A673 (cell line): ENCODE measurements at regions not wholly inside any gene's neighbourhood (a gene's known extent, or its start where the extent isn't known, plus 50 kb on each side); places are given as distances from the start of the nearest gene placed in this dataset.
A peak's percentile ranks its signal among the peaks of the same experiment; 100 is the strongest.

Experiments
- BruUV-seq: library from RNA; stranded (reverse); fragments of 400-500 nt; replicated peaks from 2 replicates; lab custom pipeline; 2021; lab: Mats Ljungman, UMichigan
- CTCF ChIA-PET: fragments of 300-600 bp; sonication (Branson Sonifier 250); formaldehyde crosslinking; loops from one replicate; lab custom pipeline; 2022; ENCODE audit warnings: antibody characterized with exemption; lab: Charles Lee
- POLR2A ChIA-PET: fragments of 300-600 bp; sonication (Branson Sonifier 250); formaldehyde crosslinking; loops from one replicate; lab custom pipeline; 2022; ENCODE audit warnings: antibody characterized with exemption; ENCODE audit not compliant: low non-redundant PET; lab: Charles Lee
- DNase-seq: peaks from one replicate; pipeline ENCODE4 v3.0.0-alpha.2; 2015; ENCODE audit warnings: low spot score
- H3K27ac ChIP-seq: fragments of 200-600 bp; sonication (generic); 2 replicates; pipeline ENCODE4 v1.5.1; 2016; ENCODE audit warnings: mixed run types, low read depth, mild to moderate bottlenecking, mixed read lengths, antibody characterized with exemption, low read length; ENCODE audit not compliant: poor library complexity, severe bottlenecking
- H3K27me3 ChIP-seq: fragments of 200-600 bp; sonication (generic); replicated peaks from 2 replicates; pipeline ENCODE4 v1.6.1; 2017; ENCODE audit warnings: mixed run types, low read depth, mild to moderate bottlenecking, mixed read lengths, antibody characterized with exemption, low read length; ENCODE audit not compliant: insufficient read depth, poor library complexity
- H3K36me3 ChIP-seq: fragments of 200-600 bp; sonication (generic); 2 replicates; pipeline ENCODE4 v1.6.1; 2016; ENCODE audit warnings: mixed run types, mild to moderate bottlenecking, mixed read lengths, antibody characterized with exemption, low read length; ENCODE audit not compliant: insufficient read depth, poor library complexity, severe bottlenecking
- H3K4me1 ChIP-seq: fragments of 200-600 bp; sonication (generic); 2 replicates; pipeline ENCODE4 v1.6.1; 2017; ENCODE audit warnings: mixed run types, mild to moderate bottlenecking, mixed read lengths, antibody characterized with exemption, low read length; ENCODE audit not compliant: insufficient read depth, poor library complexity, severe bottlenecking
- H3K4me3 ChIP-seq: fragments of 200-600 bp; sonication (generic); 2 replicates; pipeline ENCODE4 v1.5.1; 2016; ENCODE audit warnings: low read depth, mixed run types, mild to moderate bottlenecking, mixed read lengths, low read length; ENCODE audit not compliant: poor library complexity, severe bottlenecking
- H3K9me3 ChIP-seq: fragments of 200-600 bp; sonication (generic); 2 replicates; pipeline ENCODE4 v1.6.1; 2016; ENCODE audit warnings: mixed run types, low read depth, mild to moderate bottlenecking, mixed read lengths, antibody characterized with exemption, low read length; ENCODE audit not compliant: poor library complexity, severe bottlenecking
- EZH2 ChIP-seq: fragments of 200-600 bp; sonication (generic); IDR thresholded peaks from 2 replicates; pipeline ENCODE4 v1.6.1; 2017; ENCODE audit warnings: borderline replicate concordance, low read depth, mild to moderate bottlenecking, mixed read lengths, antibody characterized with exemption, low read length; ENCODE audit not compliant: poor library complexity, severe bottlenecking
- intact Hi-C: fragments of 100-400 bp; cut with micrococcal nuclease; formaldehyde crosslinking; loops from one replicate; pipeline ENCODE4 v1.10.0; 2022; ENCODE audit not compliant: unreplicated experiment
- TF ChIP-seq, protein P1 (sequence below): fragments of 300-800, 200-600 bp; sonication (generic); conservative IDR thresholded peaks from 2 replicates; pipeline ENCODE4 v1.5.1; 2017; ENCODE audit warnings: low read depth, mild to moderate bottlenecking, antibody characterized with exemption, low read length, moderate library complexity, mixed read lengths

DNA sequence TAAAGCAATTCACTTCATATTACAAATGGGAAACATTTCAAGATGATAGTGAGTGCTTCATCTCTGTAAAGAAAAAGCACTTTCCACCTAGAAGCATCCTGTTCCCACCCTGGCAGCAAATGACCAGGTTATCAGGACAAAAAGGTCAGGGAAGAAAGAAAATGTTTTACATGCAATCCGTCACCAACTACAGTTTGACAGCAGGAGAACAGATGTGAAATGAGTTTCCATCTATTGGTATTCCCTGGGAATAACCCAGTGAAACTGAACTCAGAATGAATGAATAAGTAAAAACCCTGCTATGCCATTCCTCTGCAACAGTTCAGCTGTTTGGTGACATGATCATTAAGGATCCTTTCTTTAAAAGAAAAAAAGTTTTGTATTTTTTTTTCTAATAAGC is 67.6 kb downstream of the HTR1A start:
- no peaks in the 10 kb centered on the region for H3K4me1 ChIP-seq
- no TSS peak for BruUV-seq
- no peak overlapping the region for H3K4me3 ChIP-seq
- H3K9me3 ChIP-seq = no peaks in the 10 kb centered on the region
- H3K36me3 ChIP-seq = no peaks in the 10 kb centered on the region
- H3K27me3 ChIP-seq = no peaks in the 10 kb centered on the region
- TF ChIP-seq, protein P1, sequence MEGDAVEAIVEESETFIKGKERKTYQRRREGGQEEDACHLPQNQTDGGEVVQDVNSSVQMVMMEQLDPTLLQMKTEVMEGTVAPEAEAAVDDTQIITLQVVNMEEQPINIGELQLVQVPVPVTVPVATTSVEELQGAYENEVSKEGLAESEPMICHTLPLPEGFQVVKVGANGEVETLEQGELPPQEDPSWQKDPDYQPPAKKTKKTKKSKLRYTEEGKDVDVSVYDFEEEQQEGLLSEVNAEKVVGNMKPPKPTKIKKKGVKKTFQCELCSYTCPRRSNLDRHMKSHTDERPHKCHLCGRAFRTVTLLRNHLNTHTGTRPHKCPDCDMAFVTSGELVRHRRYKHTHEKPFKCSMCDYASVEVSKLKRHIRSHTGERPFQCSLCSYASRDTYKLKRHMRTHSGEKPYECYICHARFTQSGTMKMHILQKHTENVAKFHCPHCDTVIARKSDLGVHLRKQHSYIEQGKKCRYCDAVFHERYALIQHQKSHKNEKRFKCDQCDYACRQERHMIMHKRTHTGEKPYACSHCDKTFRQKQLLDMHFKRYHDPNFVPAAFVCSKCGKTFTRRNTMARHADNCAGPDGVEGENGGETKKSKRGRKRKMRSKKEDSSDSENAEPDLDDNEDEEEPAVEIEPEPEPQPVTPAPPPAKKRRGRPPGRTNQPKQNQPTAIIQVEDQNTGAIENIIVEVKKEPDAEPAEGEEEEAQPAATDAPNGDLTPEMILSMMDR = no peak
- TF ChIP-seq EZH2 = no peak
- POLR2A ChIA-PET = no interaction called here
- no peak for DNase-seq
- intact Hi-C loops = no loop called here
- H3K27ac ChIP-seq = no peak overlapping the region
- CTCF ChIA-PET = no interaction called here

GRCh38 chr5:63878788-63879187 is 83.5 kb downstream of the HTR1A start:
- no peak overlapping the region for H3K27ac ChIP-seq
- H3K36me3 ChIP-seq = no peaks in the 10 kb centered on the region
- no peaks in the 10 kb centered on the region for H3K27me3 ChIP-seq
- ChIA-PET CTCF (no interaction called here), POLR2A (no interaction called here)
- H3K4me1 ChIP-seq = no peaks in the 10 kb centered on the region
- no peaks in the 10 kb centered on the region for H3K9me3 ChIP-seq
- TF ChIP-seq EZH2 = no peak
- TF ChIP-seq, protein P1 = no peak
- peak; percentile 0 for DNase-seq
- intact Hi-C loops = no loop called here
- no peak overlapping the region for H3K4me3 ChIP-seq
- no TSS peak for BruUV-seq

DNA sequence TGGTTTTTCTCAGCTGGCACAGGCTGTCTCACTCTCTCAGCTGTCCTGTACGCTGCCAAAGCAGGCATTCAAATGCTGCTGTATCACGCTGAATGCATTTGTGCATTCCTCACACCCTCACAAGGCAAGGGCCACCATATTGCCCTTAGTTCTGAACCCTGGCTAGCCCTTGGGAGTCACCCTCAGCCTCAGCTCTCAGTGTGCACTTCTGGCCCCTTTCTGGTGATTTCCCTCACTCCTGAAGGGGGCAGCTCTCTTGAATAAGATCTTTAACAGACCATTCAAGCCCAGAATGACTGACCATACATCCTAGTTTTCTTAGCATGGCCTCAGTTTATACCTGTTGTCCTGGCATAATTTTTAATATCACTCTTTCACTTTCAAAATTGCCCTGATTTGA is 84.3 kb downstream of the HTR1A start:
- no peak overlapping the region for H3K4me3 ChIP-seq
- BruUV-seq = no TSS peak
- H3K27ac ChIP-seq = no peak overlapping the region
- DNase-seq = no peak
- ChIA-PET POLR2A (interaction anchor here (0.6 kb wide), 1 partner anchor 310 kb away, joined by 3 read pairs; no protein-coding TSS in a partner anchor), CTCF (no interaction called here)
- no peak for TF ChIP-seq EZH2
- TF ChIP-seq, protein P1 = no peak
- intact Hi-C loops = no loop called here
- H3K27me3 ChIP-seq = no peaks in the 10 kb centered on the region
- H3K36me3 ChIP-seq = no peaks in the 10 kb centered on the region
- no peaks in the 10 kb centered on the region for H3K4me1 ChIP-seq
- no peaks in the 10 kb centered on the region for H3K9me3 ChIP-seq
